ENCODE measurements at regions not wholly inside any gene's neighbourhood (a gene's known extent, or its start where the extent isn't known, plus 50 kb on each side); places are given as distances from the start of the nearest gene placed in this dataset.

GRCh38 chr5:56490971-56491468 lies 257.9 kb upstream of the ANKRD55 start:
- TF ChIP-seq, protein P1, sequence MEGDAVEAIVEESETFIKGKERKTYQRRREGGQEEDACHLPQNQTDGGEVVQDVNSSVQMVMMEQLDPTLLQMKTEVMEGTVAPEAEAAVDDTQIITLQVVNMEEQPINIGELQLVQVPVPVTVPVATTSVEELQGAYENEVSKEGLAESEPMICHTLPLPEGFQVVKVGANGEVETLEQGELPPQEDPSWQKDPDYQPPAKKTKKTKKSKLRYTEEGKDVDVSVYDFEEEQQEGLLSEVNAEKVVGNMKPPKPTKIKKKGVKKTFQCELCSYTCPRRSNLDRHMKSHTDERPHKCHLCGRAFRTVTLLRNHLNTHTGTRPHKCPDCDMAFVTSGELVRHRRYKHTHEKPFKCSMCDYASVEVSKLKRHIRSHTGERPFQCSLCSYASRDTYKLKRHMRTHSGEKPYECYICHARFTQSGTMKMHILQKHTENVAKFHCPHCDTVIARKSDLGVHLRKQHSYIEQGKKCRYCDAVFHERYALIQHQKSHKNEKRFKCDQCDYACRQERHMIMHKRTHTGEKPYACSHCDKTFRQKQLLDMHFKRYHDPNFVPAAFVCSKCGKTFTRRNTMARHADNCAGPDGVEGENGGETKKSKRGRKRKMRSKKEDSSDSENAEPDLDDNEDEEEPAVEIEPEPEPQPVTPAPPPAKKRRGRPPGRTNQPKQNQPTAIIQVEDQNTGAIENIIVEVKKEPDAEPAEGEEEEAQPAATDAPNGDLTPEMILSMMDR (IDR thresholded peaks at IDR 0.05) = no peak
- no peak for TF ChIP-seq POLR2A (IDR thresholded peaks at IDR 0.05)

Data from right lobe of liver (tissue), 4 donors.